MG63 (cell line): ENCODE measurements at regions not wholly inside any gene's neighbourhood (a gene's known extent, or its start where the extent isn't known, plus 50 kb on each side); places are given as distances from the start of the nearest gene placed in this dataset.

Source experiments
- DNase-seq: peaks from one replicate; pipeline ENCODE4 v3.0.0-alpha.2; 2020
- H3K27me3 ChIP-seq: fragments of 250-450 bp; sonication (Bioruptor Pico); 2 replicates; pipeline ENCODE4 v1.5.1; 2020; ENCODE audit warnings: mild to moderate bottlenecking, moderate library complexity
- H3K36me3 ChIP-seq: fragments of 250-450 bp; sonication (Bioruptor Pico); 2 replicates; pipeline ENCODE4 v1.5.1; 2020; ENCODE audit warnings: mild to moderate bottlenecking, moderate library complexity
- H3K4me3 ChIP-seq: fragments of 250-450 bp; sonication (Bioruptor Pico); 2 replicates; pipeline ENCODE4 v1.5.1; 2020; ENCODE audit warnings: mild to moderate bottlenecking, moderate library complexity
- H3K9me3 ChIP-seq: fragments of 250-450 bp; sonication (Bioruptor Pico); 2 replicates; pipeline ENCODE4 v1.5.1; 2020; ENCODE audit warnings: mild to moderate bottlenecking, moderate library complexity

- no peaks in the 10 kb centered on the region for H3K9me3 ChIP-seq
- no peak for DNase-seq
- no peak overlapping the region for H3K4me3 ChIP-seq
- no peaks in the 10 kb centered on the region for H3K36me3 ChIP-seq
- no peaks in the 10 kb centered on the region for H3K27me3 ChIP-seq
Measured at GRCh38 chr6:144647971-144648651, 363.0 kb downstream of the UTRN start.

- no peak overlapping the region for H3K4me3 ChIP-seq
- no peak for DNase-seq
- no peaks in the 10 kb centered on the region for H3K27me3 ChIP-seq
- H3K36me3 ChIP-seq = no peaks in the 10 kb centered on the region
- no peaks in the 10 kb centered on the region for H3K9me3 ChIP-seq
Measured at GRCh38 chr6:144649085-144649484, 363.9 kb downstream of the UTRN start.

- no peak for DNase-seq
- H3K9me3 ChIP-seq = no peaks in the 10 kb centered on the region
- H3K36me3 ChIP-seq = no peaks in the 10 kb centered on the region
- H3K27me3 ChIP-seq = no peaks in the 10 kb centered on the region
- H3K4me3 ChIP-seq = no peak overlapping the region
Measured at GRCh38 chr6:144651234-144651633, 366.1 kb downstream of the UTRN start.

GRCh38 chr6:144652292-144652891, 367.3 kb downstream of the UTRN start:
- no peak for DNase-seq

GRCh38 chr6:144653885-144654505, 368.9 kb downstream of the UTRN start:
- no peaks in the 10 kb centered on the region for H3K9me3 ChIP-seq
- H3K36me3 ChIP-seq = no peaks in the 10 kb centered on the region
- DNase-seq = no peak
- no peak overlapping the region for H3K4me3 ChIP-seq
- no peaks in the 10 kb centered on the region for H3K27me3 ChIP-seq

More at GRCh38 chr6:144652292-144652891, 367.3 kb downstream of the UTRN start:
- Histone ChIP-seq H3K9me3 (no peaks in the 10 kb centered on the region), H3K27me3 (no peaks in the 10 kb centered on the region), H3K4me3 (no peak overlapping the region), H3K36me3 (no peaks in the 10 kb centered on the region)

GRCh38 chr6:144654506-144654905, 369.4 kb downstream of the UTRN start:
- no peak for DNase-seq
- H3K9me3 ChIP-seq = no peaks in the 10 kb centered on the region
- H3K27me3 ChIP-seq = no peaks in the 10 kb centered on the region
- H3K4me3 ChIP-seq = no peak overlapping the region
- no peaks in the 10 kb centered on the region for H3K36me3 ChIP-seq

- no peak for DNase-seq
- no peaks in the 10 kb centered on the region for H3K27me3 ChIP-seq
- H3K36me3 ChIP-seq = no peaks in the 10 kb centered on the region
- no peak overlapping the region for H3K4me3 ChIP-seq
- H3K9me3 ChIP-seq = no peaks in the 10 kb centered on the region
Measured at GRCh38 chr6:144655376-144655775, 370.2 kb downstream of the UTRN start.

GRCh38 chr6:144657691-144658090, 372.6 kb downstream of the UTRN start:
- DNase-seq = no peak
- H3K9me3 ChIP-seq = no peaks in the 10 kb centered on the region
- H3K4me3 ChIP-seq = no peak overlapping the region
- no peaks in the 10 kb centered on the region for H3K27me3 ChIP-seq
- H3K36me3 ChIP-seq = no peaks in the 10 kb centered on the region; the same call in 1 of the 2 replicates

GRCh38 chr6:144659202-144660182, 374.4 kb downstream of the UTRN start:
- Histone ChIP-seq H3K9me3 (no peaks in the 10 kb centered on the region), H3K36me3 (no peaks in the 10 kb centered on the region; the same call in 1 of the 2 replicates), H3K4me3 (no peak overlapping the region), H3K27me3 (no peaks in the 10 kb centered on the region)
- DNase-seq = no peak

- Histone ChIP-seq H3K36me3 (no peaks in the 10 kb centered on the region; the same call in 1 of the 2 replicates), H3K4me3 (no peak overlapping the region), H3K27me3 (no peaks in the 10 kb centered on the region), H3K9me3 (no peaks in the 10 kb centered on the region)
- DNase-seq = no peak
Measured at GRCh38 chr6:144660561-144661115, 375.5 kb downstream of the UTRN start.

- H3K4me3 ChIP-seq = no peak overlapping the region
- no peak for DNase-seq
- H3K36me3 ChIP-seq = no peaks in the 10 kb centered on the region; the same call in 1 of the 2 replicates
Measured at GRCh38 chr6:144661116-144661806, 376.1 kb downstream of the UTRN start.

GRCh38 chr6:144662812-144663365, 377.8 kb downstream of the UTRN start:
- H3K9me3 ChIP-seq = no peaks in the 10 kb centered on the region
- H3K36me3 ChIP-seq = no peaks in the 10 kb centered on the region; the same call in 1 of the 2 replicates
- DNase-seq = no peak
- H3K4me3 ChIP-seq = no peak overlapping the region
- no peaks in the 10 kb centered on the region for H3K27me3 ChIP-seq

More at GRCh38 chr6:144661116-144661806, 376.1 kb downstream of the UTRN start:
- H3K9me3 ChIP-seq = no peaks in the 10 kb centered on the region
- no peaks in the 10 kb centered on the region for H3K27me3 ChIP-seq

- no peaks in the 10 kb centered on the region for H3K9me3 ChIP-seq
- no peak overlapping the region for H3K4me3 ChIP-seq
- DNase-seq = no peak
- H3K36me3 ChIP-seq = no peaks in the 10 kb centered on the region; the same call in 1 of the 2 replicates
- no peaks in the 10 kb centered on the region for H3K27me3 ChIP-seq
Measured at GRCh38 chr6:144664281-144664680, 379.1 kb downstream of the UTRN start.

- H3K27me3 ChIP-seq = no peaks in the 10 kb centered on the region
- H3K9me3 ChIP-seq = peaks cover 2% of the 10 kb centered on the region; the same call in 1 of the 2 replicates
- no peaks in the 10 kb centered on the region; the same call in 1 of the 2 replicates for H3K36me3 ChIP-seq
- DNase-seq = no peak
- H3K4me3 ChIP-seq = no peak overlapping the region
Measured at GRCh38 chr6:144664947-144665346, 379.8 kb downstream of the UTRN start.

- H3K9me3 ChIP-seq = peaks cover 5% of the 10 kb centered on the region
- no peak for DNase-seq
- H3K4me3 ChIP-seq = no peak overlapping the region
- H3K36me3 ChIP-seq = no peaks in the 10 kb centered on the region; the same call in 1 of the 2 replicates
- H3K27me3 ChIP-seq = no peaks in the 10 kb centered on the region
Measured at GRCh38 chr6:144665932-144666450, 380.9 kb downstream of the UTRN start.
